Prostate gland (tissue), 2 donors: ENCODE measurements at regions not wholly inside any gene's neighbourhood (a gene's known extent, or its start where the extent isn't known, plus 50 kb on each side); places are given as distances from the start of the nearest gene placed in this dataset.

Experiments used
- DNase-seq: peaks from one replicate; pipeline ENCODE4 v3.0.0-alpha.2; 2019; ENCODE audit warnings: low spot score
- H3K27ac ChIP-seq, 2 donors: fragments of 200-600 bp; sonication (generic); 2 replicates each; pipeline ENCODE4 v1.5.1; 2017 to 2019
- H3K27me3 ChIP-seq: fragments of 200-600 bp; sonication (generic); replicated peaks from 2 replicates; pipeline ENCODE4 v1.5.1; 2019; ENCODE audit not compliant: insufficient read depth
- H3K36me3 ChIP-seq, 2 donors: fragments of 200-600 bp; sonication (generic); 1 replicate in 1 of 2; 2 replicates in 1 of 2; pipeline versions ENCODE4 v1.5.1 to v1.8.1; 2017 to 2019
- H3K4me1 ChIP-seq: fragments of 200-600 bp; sonication (generic); replicated peaks from 2 replicates; pipeline ENCODE4 v1.5.1; 2019
- H3K4me3 ChIP-seq, 2 donors: fragments of 200-600 bp; sonication (generic); 2 replicates each; pipeline ENCODE4 v1.5.1; 2017 to 2019
- H3K9me3 ChIP-seq: fragments of 200-600 bp; sonication (generic); 2 replicates; pipeline ENCODE4 v1.5.1; 2017
- CTCF ChIP-seq, 4 experiments: fragments of 200-600 bp in 2 of 4; fragments of 450-650 bp in 2 of 4; sonication (generic) in 2 of 4; IDR thresholded peaks; 1 replicate in 3 of 4; 2 replicates in 1 of 4; pipeline ENCODE4 v1.5.1; 2016 to 2019; ENCODE audit warnings: antibody characterized with exemption in 4 of 4, mild to moderate bottlenecking in 2 of 4, moderate library complexity in 2 of 4
- POLR2A ChIP-seq: fragments of 450-650 bp; IDR thresholded peaks from one replicate; pipeline ENCODE4 v1.6.1; 2016; ENCODE audit warnings: antibody characterized with exemption, mild to moderate bottlenecking
- POLR2AphosphoS5 ChIP-seq: sonication (generic); formaldehyde crosslinking; IDR thresholded peaks from one replicate; pipeline ENCODE4 v1.6.1; 2017; ENCODE audit warnings: antibody characterized with exemption
- WGBS: methylation state at CpG from one replicate; pipeline ENCODE4 v1.1.5; 2018; 5-methylcytosine and 5-hydroxymethylcytosine counted together
- intact Hi-C: fragments of 100-400 bp; cut with DNase I; formaldehyde crosslinking; loops from one replicate; pipeline ENCODE4 v1.14.2; 2022

GRCh38 chr6:113120582-113121285, 736.4 kb upstream of the MARCKS start:
- no peak for TF ChIP-seq POLR2A
- no peak for TF ChIP-seq POLR2AphosphoS5
- TF ChIP-seq CTCF (IDR thresholded peaks at IDR 0.05) = no peak
- Histone ChIP-seq H3K27me3 (no peaks in the 10 kb centered on the region), H3K4me1 (no peaks in the 10 kb centered on the region), H3K9me3 (no peaks in the 10 kb centered on the region), H3K36me3 (no peaks in the 10 kb centered on the region), H3K27ac (no peak overlapping the region), H3K4me3 (no peak overlapping the region)
- no peak for DNase-seq
- 22% methylated on average over 7 of the region's 7 CpGs for WGBS
- intact Hi-C loops = no loop called here

GRCh38 chr6:113121571-113121970, 735.6 kb upstream of the MARCKS start:
- intact Hi-C loops = no loop called here
- no peak overlapping the region for H3K4me3 ChIP-seq
- no peaks in the 10 kb centered on the region for H3K27me3 ChIP-seq
- no peak overlapping the region for H3K27ac ChIP-seq
- no peak for TF ChIP-seq POLR2AphosphoS5
- TF ChIP-seq CTCF (IDR thresholded peaks at IDR 0.05) = no peak
- TF ChIP-seq POLR2A = no peak
- no peaks in the 10 kb centered on the region for H3K4me1 ChIP-seq
- no peak for DNase-seq
- no peaks in the 10 kb centered on the region for H3K36me3 ChIP-seq
- WGBS = 63% methylated on average over 2 of the region's 2 CpGs
- no peaks in the 10 kb centered on the region for H3K9me3 ChIP-seq

- TF ChIP-seq CTCF (IDR thresholded peaks at IDR 0.05) (no peak), POLR2AphosphoS5 (no peak), POLR2A (no peak)
- no peaks in the 10 kb centered on the region for H3K36me3 ChIP-seq
- no peaks in the 10 kb centered on the region for H3K9me3 ChIP-seq
- H3K27me3 ChIP-seq = no peaks in the 10 kb centered on the region
- intact Hi-C loops = no loop called here
- 73% methylated on average over 1 of the region's 1 CpG for WGBS
- no peak overlapping the region for H3K27ac ChIP-seq
- no peak for DNase-seq
- no peaks in the 10 kb centered on the region for H3K4me1 ChIP-seq
- H3K4me3 ChIP-seq = no peak overlapping the region
Measured at GRCh38 chr6:113122060-113122459, 735.1 kb upstream of the MARCKS start.

- intact Hi-C loops = no loop called here
- Histone ChIP-seq H3K27ac (no peak overlapping the region), H3K9me3 (no peaks in the 10 kb centered on the region), H3K36me3 (no peaks in the 10 kb centered on the region), H3K4me3 (no peak overlapping the region), H3K27me3 (no peaks in the 10 kb centered on the region), H3K4me1 (no peaks in the 10 kb centered on the region)
- 81% methylated on average over 2 of the region's 2 CpGs for WGBS
- DNase-seq = no peak
- TF ChIP-seq POLR2A = no peak
- TF ChIP-seq CTCF (IDR thresholded peaks at IDR 0.05) = no peak
- TF ChIP-seq POLR2AphosphoS5 = no peak
Measured at GRCh38 chr6:113125626-113126025, 731.5 kb upstream of the MARCKS start.

- no peaks in the 10 kb centered on the region for H3K27me3 ChIP-seq
- H3K4me1 ChIP-seq = no peaks in the 10 kb centered on the region
- 83% methylated on average over 5 of the region's 5 CpGs for WGBS
- DNase-seq = no peak
- no peak for TF ChIP-seq POLR2AphosphoS5
- TF ChIP-seq POLR2A = no peak
- no peak for TF ChIP-seq CTCF (IDR thresholded peaks at IDR 0.05)
- intact Hi-C loops = no loop called here
- no peaks in the 10 kb centered on the region for H3K9me3 ChIP-seq
- H3K27ac ChIP-seq = no peak overlapping the region
- H3K4me3 ChIP-seq = no peak overlapping the region
- H3K36me3 ChIP-seq = no peaks in the 10 kb centered on the region
Measured at GRCh38 chr6:113127786-113128419, 729.2 kb upstream of the MARCKS start.
